HG03354 (cell line): ENCODE measurements at regions not wholly inside any gene's neighbourhood (a gene's known extent, or its start where the extent isn't known, plus 50 kb on each side); places are given as distances from the start of the nearest gene placed in this dataset.

Source experiments
- ATAC-seq: cut with Tn5 transposase; IDR thresholded peaks from one replicate; pipeline ENCODE4 v1.9.1; 2021; ENCODE audit warnings: mild to moderate bottlenecking; ENCODE audit not compliant: unreplicated experiment, poor library complexity, severe bottlenecking

GRCh38 chr3:144063306-144063705, 91.7 kb downstream of the DIPK2A start:
- ATAC-seq: no peak

GRCh38 chr3:144067059-144067458, 95.4 kb downstream of the DIPK2A start:
- ATAC-seq: no peak

- ATAC-seq: no peak
Measured at GRCh38 chr3:144073698-144074097, 102.1 kb downstream of the DIPK2A start.

- no peak for ATAC-seq
Measured at GRCh38 chr3:144079634-144080033, 108.0 kb downstream of the DIPK2A start.

- ATAC-seq: no peak
Measured at GRCh38 chr3:144084929-144085328, 113.3 kb downstream of the DIPK2A start.

GRCh38 chr3:144085964-144086363, 114.3 kb downstream of the DIPK2A start:
- ATAC-seq: no peak

GRCh38 chr3:144096016-144096415, 124.4 kb downstream of the DIPK2A start:
- no peak for ATAC-seq

- no peak for ATAC-seq
Measured at GRCh38 chr3:144097163-144097562, 125.5 kb downstream of the DIPK2A start.

GRCh38 chr3:144098691-144099090, 127.1 kb downstream of the DIPK2A start:
- no peak for ATAC-seq

GRCh38 chr3:144102421-144102820, 130.8 kb downstream of the DIPK2A start:
- no peak for ATAC-seq

- ATAC-seq: no peak
Measured at GRCh38 chr3:144104186-144104585, 132.6 kb downstream of the DIPK2A start.

- ATAC-seq: no peak
Measured at GRCh38 chr3:144104679-144105078, 133.1 kb downstream of the DIPK2A start.

- no peak for ATAC-seq
Measured at GRCh38 chr3:144105542-144105941, 133.9 kb downstream of the DIPK2A start.

- ATAC-seq: no peak
Measured at GRCh38 chr3:144106970-144107369, 135.3 kb downstream of the DIPK2A start.

GRCh38 chr3:144107923-144108322, 136.3 kb downstream of the DIPK2A start:
- ATAC-seq: no peak

GRCh38 chr3:144109944-144110343, 138.3 kb downstream of the DIPK2A start:
- peak; percentile 92 for ATAC-seq

- ATAC-seq: no peak
Measured at GRCh38 chr3:144112036-144112435, 140.4 kb downstream of the DIPK2A start.

GRCh38 chr3:144112437-144112836, 140.8 kb downstream of the DIPK2A start:
- ATAC-seq: no peak

- ATAC-seq: no peak
Measured at GRCh38 chr3:144114767-144115166, 143.1 kb downstream of the DIPK2A start.

- ATAC-seq: no peak
Measured at GRCh38 chr3:144119633-144120032, 148.0 kb downstream of the DIPK2A start.

GRCh38 chr3:144121661-144122060, 150.0 kb downstream of the DIPK2A start:
- ATAC-seq: no peak

GRCh38 chr3:144127014-144127413, 155.4 kb downstream of the DIPK2A start:
- ATAC-seq: no peak

GRCh38 chr3:144127700-144128099, 156.1 kb downstream of the DIPK2A start:
- ATAC-seq: peak; percentile 19
